Erythroblast (primary cell): ENCODE measurements at regions not wholly inside any gene's neighbourhood (a gene's known extent, or its start where the extent isn't known, plus 50 kb on each side); places are given as distances from the start of the nearest gene placed in this dataset.

Experiments
- GATA1 ChIP-seq: IDR thresholded peaks from 2 replicates; pipeline ENCODE4 v1.6.1; 2011; ENCODE audit warnings: low read depth, mild to moderate bottlenecking, control low read depth, low read length, moderate library complexity
- POLR2A ChIP-seq: IDR thresholded peaks from 2 replicates; pipeline ENCODE4 v1.6.1; 2011; ENCODE audit warnings: mild to moderate bottlenecking, low read length

DNA sequence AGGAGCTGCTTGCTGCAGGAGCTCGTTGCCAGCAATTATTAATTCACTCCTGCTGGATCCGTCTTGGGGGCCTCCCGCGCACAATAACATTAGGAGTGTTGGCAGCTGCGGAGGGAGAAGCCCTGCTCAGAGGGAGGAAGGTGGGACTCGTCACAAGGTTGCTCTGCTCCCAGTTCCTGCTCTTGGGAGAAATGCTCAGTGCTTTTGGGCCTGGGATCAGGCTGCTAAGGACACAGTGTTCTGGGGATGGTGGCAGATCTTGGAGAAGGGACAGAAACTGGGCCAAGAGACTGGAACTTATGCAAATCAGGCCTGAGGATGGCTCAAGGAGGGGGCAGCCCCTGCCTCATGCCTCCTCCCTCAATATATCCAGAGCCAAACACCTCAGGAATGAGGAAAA lies 78.9 kb upstream of the OLFM4 start:
- TF ChIP-seq POLR2A, result no peak
- no peak for TF ChIP-seq GATA1
